GM19240 (cell line): ENCODE measurements at regions not wholly inside any gene's neighbourhood (a gene's known extent, or its start where the extent isn't known, plus 50 kb on each side); places are given as distances from the start of the nearest gene placed in this dataset.

Experiments
- DNase-seq: peaks from one replicate; pipeline ENCODE4 v3.0.0; 2011; ENCODE audit warnings: low spot score; ENCODE audit not compliant: insufficient read length

- no peak for DNase-seq
These were observed 242.3 kb downstream of the NSG2 start for GRCh38 chr5:174287761-174288160.

GRCh38 chr5:174288439-174288838 is 242.9 kb downstream of the NSG2 start:
- DNase-seq = no peak

- no peak for DNase-seq
These were observed 245.7 kb downstream of the NSG2 start for GRCh38 chr5:174291162-174291561.

GRCh38 chr5:174292348-174292747 is 246.8 kb downstream of the NSG2 start:
- DNase-seq = no peak

GRCh38 chr5:174293006-174293405 is 247.5 kb downstream of the NSG2 start:
- DNase-seq = no peak

GRCh38 chr5:174293481-174293880 is 248.0 kb downstream of the NSG2 start:
- no peak for DNase-seq

GRCh38 chr5:174294891-174295620 is 249.6 kb downstream of the NSG2 start:
- no peak for DNase-seq

- DNase-seq = no peak
These were observed 250.4 kb downstream of the NSG2 start for GRCh38 chr5:174295702-174296436.

- no peak for DNase-seq
These were observed 254.8 kb downstream of the NSG2 start for GRCh38 chr5:174300118-174300940.

- DNase-seq = no peak
These were observed 255.6 kb downstream of the NSG2 start for GRCh38 chr5:174300941-174301761.

- DNase-seq = no peak
These were observed 256.5 kb downstream of the NSG2 start for GRCh38 chr5:174301848-174302625.

- no peak for DNase-seq
These were observed 257.5 kb downstream of the NSG2 start for GRCh38 chr5:174303035-174303434.

GRCh38 chr5:174303437-174304045 is 258.0 kb downstream of the NSG2 start:
- no peak for DNase-seq

- no peak for DNase-seq
These were observed 259.8 kb downstream of the NSG2 start for GRCh38 chr5:174305241-174305681.

- DNase-seq = no peak
These were observed 261.0 kb downstream of the NSG2 start for GRCh38 chr5:174306345-174307030.

- no peak for DNase-seq
These were observed 261.5 kb downstream of the NSG2 start for GRCh38 chr5:174307031-174307408.

GRCh38 chr5:174307656-174308271 is 262.3 kb downstream of the NSG2 start:
- no peak for DNase-seq

GRCh38 chr5:174309131-174309795 is 263.8 kb downstream of the NSG2 start:
- DNase-seq = no peak
